Stimulated activated CD8-positive, alpha-beta memory T cell treated with anti-CD3 and anti-CD28 coated beads, Interleukin-4, amount 100 ng/mL, for 1 hour (primary cell): ENCODE measurements at regions not wholly inside any gene's neighbourhood (a gene's known extent, or its start where the extent isn't known, plus 50 kb on each side); places are given as distances from the start of the nearest gene placed in this dataset.

Experiments
- DNase-seq, 2 donors: peaks; one replicate each; pipeline ENCODE4 v3.0.0-alpha.2; 2020; ENCODE audit warnings: low read depth in 2 of 2, low spot score in 1 of 2

GRCh38 chr5:124692950-124693349 lies 53.5 kb downstream of the ZNF608 start:
- DNase-seq = no peak

GRCh38 chr5:124692324-124692723 lies 54.1 kb downstream of the ZNF608 start:
- no peak for DNase-seq

- no peak for DNase-seq
Observed at GRCh38 chr5:124689653-124690052, 56.8 kb downstream of the ZNF608 start.

GRCh38 chr5:124686239-124687004 lies 60.0 kb downstream of the ZNF608 start:
- no peak for DNase-seq

GRCh38 chr5:124685404-124685930 lies 61.0 kb downstream of the ZNF608 start:
- no peak for DNase-seq

GRCh38 chr5:124683917-124684555 lies 62.4 kb downstream of the ZNF608 start:
- no peak for DNase-seq

GRCh38 chr5:124679578-124680199 lies 66.8 kb downstream of the ZNF608 start:
- no peak for DNase-seq

GRCh38 chr5:124678922-124679519 lies 67.4 kb downstream of the ZNF608 start:
- DNase-seq = no peak

GRCh38 chr5:124678468-124678867 lies 68.0 kb downstream of the ZNF608 start:
- DNase-seq = no peak

- no peak for DNase-seq
Observed at GRCh38 chr5:124677374-124678351, 68.8 kb downstream of the ZNF608 start.

GRCh38 chr5:124675931-124676846 lies 70.2 kb downstream of the ZNF608 start:
- DNase-seq = no peak

GRCh38 chr5:124671193-124671592 lies 75.2 kb downstream of the ZNF608 start:
- no peak for DNase-seq

GRCh38 chr5:124670722-124671184 lies 75.7 kb downstream of the ZNF608 start:
- DNase-seq = no peak

GRCh38 chr5:124669956-124670721 lies 76.3 kb downstream of the ZNF608 start:
- no peak for DNase-seq

- DNase-seq = no peak
Observed at GRCh38 chr5:124669300-124669648, 77.2 kb downstream of the ZNF608 start.

- no peak for DNase-seq
Observed at GRCh38 chr5:124668353-124669299, 77.8 kb downstream of the ZNF608 start.

GRCh38 chr5:124665625-124666024 lies 80.8 kb downstream of the ZNF608 start:
- DNase-seq = no peak

- no peak for DNase-seq
Observed at GRCh38 chr5:124665035-124665434, 81.4 kb downstream of the ZNF608 start.
